HL-60 (cell line): ENCODE measurements at regions not wholly inside any gene's neighbourhood (a gene's known extent, or its start where the extent isn't known, plus 50 kb on each side); places are given as distances from the start of the nearest gene placed in this dataset.

Experiments used
- CTCF ChIP-seq: IDR thresholded peaks from one replicate; pipeline ENCODE4 v1.5.1; 2011; ENCODE audit warnings: low read length, control low read depth, inconsistent platforms; ENCODE audit not compliant: insufficient read depth
- GABPA ChIP-seq: IDR thresholded peaks from 2 replicates; pipeline ENCODE4 v1.6.1; 2012; ENCODE audit warnings: low read depth
- POLR2AphosphoS5 ChIP-seq: IDR thresholded peaks from 2 replicates; pipeline ENCODE4 v1.6.1; 2012; ENCODE audit warnings: low read depth
- TF ChIP-seq, protein P1 (sequence below): IDR thresholded peaks from 2 replicates; pipeline ENCODE4 v1.6.1; 2012; ENCODE audit warnings: low read depth; ENCODE audit not compliant: insufficient replicate concordance

- TF ChIP-seq CTCF: no peak
- TF ChIP-seq POLR2AphosphoS5: no peak
- TF ChIP-seq GABPA: no peak
- TF ChIP-seq, protein P1, sequence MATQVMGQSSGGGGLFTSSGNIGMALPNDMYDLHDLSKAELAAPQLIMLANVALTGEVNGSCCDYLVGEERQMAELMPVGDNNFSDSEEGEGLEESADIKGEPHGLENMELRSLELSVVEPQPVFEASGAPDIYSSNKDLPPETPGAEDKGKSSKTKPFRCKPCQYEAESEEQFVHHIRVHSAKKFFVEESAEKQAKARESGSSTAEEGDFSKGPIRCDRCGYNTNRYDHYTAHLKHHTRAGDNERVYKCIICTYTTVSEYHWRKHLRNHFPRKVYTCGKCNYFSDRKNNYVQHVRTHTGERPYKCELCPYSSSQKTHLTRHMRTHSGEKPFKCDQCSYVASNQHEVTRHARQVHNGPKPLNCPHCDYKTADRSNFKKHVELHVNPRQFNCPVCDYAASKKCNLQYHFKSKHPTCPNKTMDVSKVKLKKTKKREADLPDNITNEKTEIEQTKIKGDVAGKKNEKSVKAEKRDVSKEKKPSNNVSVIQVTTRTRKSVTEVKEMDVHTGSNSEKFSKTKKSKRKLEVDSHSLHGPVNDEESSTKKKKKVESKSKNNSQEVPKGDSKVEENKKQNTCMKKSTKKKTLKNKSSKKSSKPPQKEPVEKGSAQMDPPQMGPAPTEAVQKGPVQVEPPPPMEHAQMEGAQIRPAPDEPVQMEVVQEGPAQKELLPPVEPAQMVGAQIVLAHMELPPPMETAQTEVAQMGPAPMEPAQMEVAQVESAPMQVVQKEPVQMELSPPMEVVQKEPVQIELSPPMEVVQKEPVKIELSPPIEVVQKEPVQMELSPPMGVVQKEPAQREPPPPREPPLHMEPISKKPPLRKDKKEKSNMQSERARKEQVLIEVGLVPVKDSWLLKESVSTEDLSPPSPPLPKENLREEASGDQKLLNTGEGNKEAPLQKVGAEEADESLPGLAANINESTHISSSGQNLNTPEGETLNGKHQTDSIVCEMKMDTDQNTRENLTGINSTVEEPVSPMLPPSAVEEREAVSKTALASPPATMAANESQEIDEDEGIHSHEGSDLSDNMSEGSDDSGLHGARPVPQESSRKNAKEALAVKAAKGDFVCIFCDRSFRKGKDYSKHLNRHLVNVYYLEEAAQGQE: no peak
Observed at GRCh38 chr17:77312786-77313599, 172.2 kb downstream of the SEC14L1 start.
